GM23248 (cell line): ENCODE measurements at regions not wholly inside any gene's neighbourhood (a gene's known extent, or its start where the extent isn't known, plus 50 kb on each side); places are given as distances from the start of the nearest gene placed in this dataset.

Experiments used
- EZH2 ChIP-seq: fragments of 200-600 bp; sonication (generic); IDR thresholded peaks from 2 replicates; pipeline ENCODE4 v1.6.1; 2018; ENCODE audit warnings: antibody characterized with exemption, mild to moderate bottlenecking; ENCODE audit not compliant: insufficient read depth, poor library complexity, severe bottlenecking
- EZH2phosphoT487 ChIP-seq: fragments of 200-600 bp; sonication (generic); IDR thresholded peaks from 2 replicates; pipeline ENCODE4 v1.6.1; 2018; ENCODE audit warnings: antibody characterized with exemption, moderate library complexity, mild to moderate bottlenecking, low read depth; ENCODE audit not compliant: insufficient read depth

DNA sequence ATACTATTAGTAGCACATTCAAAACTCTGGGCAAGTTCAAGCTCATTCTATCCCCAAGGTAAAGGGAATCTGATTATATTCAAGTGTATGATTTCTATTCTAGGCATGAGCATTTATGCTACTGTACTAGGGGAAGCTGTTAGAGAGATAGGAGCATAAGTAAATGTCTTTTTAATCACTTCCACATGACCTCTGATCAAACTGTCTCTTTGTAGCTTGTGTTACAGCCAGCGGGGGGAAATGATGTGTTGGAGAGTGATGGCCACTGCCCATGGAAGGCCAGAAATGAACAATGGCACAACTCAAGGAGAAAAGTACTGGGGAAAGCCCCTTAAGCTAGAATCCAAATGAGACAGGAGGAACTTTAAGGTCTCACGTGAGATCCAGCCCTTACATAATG, 894.9 kb upstream of the CDH2 start:
- TF ChIP-seq EZH2phosphoT487 (no peak), EZH2 (no peak)
